PC-9 (cell line): ENCODE measurements at regions not wholly inside any gene's neighbourhood (a gene's known extent, or its start where the extent isn't known, plus 50 kb on each side); places are given as distances from the start of the nearest gene placed in this dataset.

Experiments
- BruUV-seq: library from RNA; stranded (reverse); fragments of 400-500 nt; replicated peaks from 2 replicates; lab custom pipeline; 2021; lab: Mats Ljungman, UMichigan
- CTCF ChIA-PET: fragments of 300-600 bp; sonication (Branson Sonifier 250); formaldehyde crosslinking; loops from one replicate; lab custom pipeline; 2022; ENCODE audit warnings: antibody characterized with exemption; lab: Charles Lee
- POLR2A ChIA-PET: fragments of 300-600 bp; sonication (Branson Sonifier 250); formaldehyde crosslinking; loops from one replicate; lab custom pipeline; 2022; ENCODE audit warnings: antibody characterized with exemption; ENCODE audit not compliant: unreplicated experiment; lab: Charles Lee
- DNase-seq, 2 experiments: peaks; one replicate each; pipeline versions ENCODE4 v3.0.0 to v3.0.0-alpha.2; 2015 to 2022; ENCODE audit warnings: mixed read lengths in 1 of 2
- H2AFZ ChIP-seq: fragments of 200-600 bp; sonication (generic); 2 replicates; pipeline ENCODE4 v1.8.1; 2017; ENCODE audit warnings: antibody characterized with exemption
- H3F3A ChIP-seq: fragments of 200-600 bp; sonication (generic); 2 replicates; pipeline ENCODE4 v1.8.1; 2017; ENCODE audit warnings: antibody characterized with exemption, mild to moderate bottlenecking, low read depth; ENCODE audit not compliant: insufficient read depth
- H3K27ac ChIP-seq: fragments of 200-600 bp; sonication (generic); 2 replicates; pipeline ENCODE4 v1.6.1; 2016; ENCODE audit warnings: mixed run types
- H3K27me3 ChIP-seq: fragments of 200-600 bp; sonication (generic); 2 replicates; pipeline ENCODE4 v1.6.1; 2016; ENCODE audit warnings: low read depth, mixed run types; ENCODE audit not compliant: insufficient read depth
- H3K36me3 ChIP-seq: fragments of 200-600 bp; sonication (generic); 2 replicates; pipeline ENCODE4 v1.6.1; 2016; ENCODE audit warnings: low read depth, mixed run types
- H3K4me1 ChIP-seq: fragments of 200-600 bp; sonication (generic); replicated peaks from 2 replicates; pipeline ENCODE4 v1.6.1; 2016; ENCODE audit warnings: mixed run types; ENCODE audit not compliant: insufficient read depth
- H3K4me2 ChIP-seq: fragments of 200-600 bp; sonication (generic); 2 replicates; pipeline ENCODE4 v1.6.1; 2017; ENCODE audit warnings: mixed run types
- H3K4me3 ChIP-seq: fragments of 200-600 bp; sonication (generic); 2 replicates; pipeline ENCODE4 v1.6.1; 2016; ENCODE audit warnings: mixed run types
- H3K79me2 ChIP-seq: fragments of 200-600 bp; sonication (generic); 2 replicates; pipeline ENCODE4 v1.6.1; 2017; ENCODE audit warnings: low read depth, mixed run types
- H3K9me2 ChIP-seq: fragments of 200-600 bp; sonication (generic); 2 replicates; pipeline ENCODE4 v1.8.1; 2017; ENCODE audit warnings: mild to moderate bottlenecking; ENCODE audit not compliant: insufficient read depth
- H3K9me3 ChIP-seq: fragments of 200-600 bp; sonication (generic); 2 replicates; pipeline ENCODE4 v1.8.1; 2016; ENCODE audit warnings: low read depth; ENCODE audit not compliant: insufficient read depth
- H4K20me1 ChIP-seq: fragments of 200-600 bp; sonication (generic); 2 replicates; pipeline ENCODE4 v1.8.1; 2017; ENCODE audit not compliant: insufficient read depth
- CTCF ChIP-seq: fragments of 200-600 bp; sonication (generic); conservative IDR thresholded peaks from 2 replicates; pipeline ENCODE4 v1.6.1; 2017; ENCODE audit warnings: mixed run types, antibody characterized with exemption, mild to moderate bottlenecking, moderate library complexity
- EZH2 ChIP-seq: fragments of 200-600 bp; sonication (generic); IDR thresholded peaks from 2 replicates; pipeline ENCODE4 v1.8.0; 2017; ENCODE audit warnings: antibody characterized with exemption, low read depth
- intact Hi-C: fragments of 100-400 bp; cut with micrococcal nuclease; formaldehyde crosslinking; loops from one replicate; pipeline ENCODE4 v1.10.0; 2022; ENCODE audit not compliant: unreplicated experiment

DNA sequence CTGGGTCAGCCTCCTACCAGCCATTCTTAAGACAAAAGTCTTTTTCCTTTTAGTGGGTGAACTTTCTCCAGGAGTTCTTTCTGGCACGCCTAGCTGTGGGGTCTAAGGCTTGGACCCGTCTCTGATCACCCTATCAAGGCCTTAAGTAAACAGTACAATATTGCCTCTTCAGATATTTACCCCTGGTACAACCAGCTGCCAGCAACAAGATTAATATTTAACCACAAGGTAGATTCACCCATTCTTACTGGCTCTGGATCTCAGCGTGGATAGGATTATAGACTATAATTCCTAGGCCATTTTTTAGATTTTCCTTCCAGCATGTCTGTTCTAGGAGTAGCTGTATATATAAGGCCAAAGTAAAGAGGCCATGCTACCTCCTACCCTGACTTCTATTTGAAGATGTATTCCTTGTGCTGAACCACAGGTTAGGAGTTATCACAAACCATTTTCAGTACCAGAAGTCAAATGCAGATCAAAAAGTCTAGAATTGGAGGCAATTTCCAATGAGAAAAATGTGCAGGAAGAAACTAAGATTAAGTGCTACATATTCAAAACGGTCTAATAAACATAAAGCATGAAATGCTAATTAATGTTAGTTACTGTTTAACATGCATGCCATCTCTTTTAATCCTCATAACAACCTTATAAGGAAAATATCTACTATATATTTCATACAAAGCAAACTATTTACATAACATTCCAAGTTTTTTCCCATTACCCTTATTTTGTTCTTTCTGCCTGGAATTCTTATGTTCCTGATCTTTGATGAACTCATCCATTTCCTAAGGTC, 110.0 kb upstream of the SYN3 start:
- intact Hi-C loops: no loop called here
- Histone ChIP-seq H3K9me3 (0 out of 2 replicates have a peak, but pooled peaks cover 5% of the 10 kb centered on the region), H3K27ac (no peak overlapping the region), H3F3A (no peaks in the 10 kb centered on the region), H3K36me3 (no peaks in the 10 kb centered on the region), H3K4me2 (no peak overlapping the region), H3K4me1 (no peaks in the 10 kb centered on the region), H4K20me1 (no peaks in the 10 kb centered on the region), H2AFZ (no peak overlapping the region), H3K79me2 (no peaks in the 10 kb centered on the region), H3K4me3 (no peak overlapping the region), H3K9me2 (no peaks in the 10 kb centered on the region), H3K27me3 (peaks cover 57% of the 10 kb centered on the region)
- ChIA-PET POLR2A (no interaction called here), CTCF (no interaction called here)
- BruUV-seq: no TSS peak
- no peak for DNase-seq
- no peak for TF ChIP-seq CTCF
- no peak for TF ChIP-seq EZH2

- intact Hi-C loops: no loop called here
- H3K4me2 ChIP-seq: no peak overlapping the region
- TF ChIP-seq CTCF (no peak), EZH2 (no peak)
- no peaks in the 10 kb centered on the region for H3K36me3 ChIP-seq
- H3K27ac ChIP-seq: no peak overlapping the region
- POLR2A ChIA-PET: no interaction called here
- DNase-seq: no peak
- H3K4me1 ChIP-seq: no peaks in the 10 kb centered on the region
- H2AFZ ChIP-seq: no peak overlapping the region
- H3K27me3 ChIP-seq: peaks cover 70% of the 10 kb centered on the region
- BruUV-seq: no TSS peak
- no peaks in the 10 kb centered on the region for H3K79me2 ChIP-seq
- H4K20me1 ChIP-seq: no peaks in the 10 kb centered on the region
- CTCF ChIA-PET: no interaction called here
- H3F3A ChIP-seq: no peaks in the 10 kb centered on the region
- no peaks in the 10 kb centered on the region for H3K9me2 ChIP-seq
- H3K9me3 ChIP-seq: 0 out of 2 replicates have a peak, but pooled peaks cover 5% of the 10 kb centered on the region
- no peak overlapping the region for H3K4me3 ChIP-seq
Observed at GRCh38 chr22:33166206-33166605, 108.0 kb upstream of the SYN3 start.

- H3K4me1 ChIP-seq: no peaks in the 10 kb centered on the region
- BruUV-seq: no TSS peak
- TF ChIP-seq EZH2 (no peak), CTCF (no peak)
- no peak overlapping the region for H2AFZ ChIP-seq
- H3F3A ChIP-seq: no peaks in the 10 kb centered on the region
- CTCF ChIA-PET: no interaction called here
- H3K79me2 ChIP-seq: no peaks in the 10 kb centered on the region
- no peak overlapping the region for H3K27ac ChIP-seq
- H3K9me2 ChIP-seq: no peaks in the 10 kb centered on the region
- intact Hi-C loops: no loop called here
- DNase-seq: no peak
- no peaks in the 10 kb centered on the region for H4K20me1 ChIP-seq
- peaks cover 86% of the 10 kb centered on the region for H3K27me3 ChIP-seq
- H3K4me2 ChIP-seq: no peak overlapping the region
- no peaks in the 10 kb centered on the region for H3K36me3 ChIP-seq
- H3K9me3 ChIP-seq: 0 out of 2 replicates have a peak, but pooled peaks cover 3% of the 10 kb centered on the region
- no peak overlapping the region for H3K4me3 ChIP-seq
- POLR2A ChIA-PET: no interaction called here
Observed at GRCh38 chr22:33163815-33164214, 105.6 kb upstream of the SYN3 start.
